Stimulated activated CD8-positive, alpha-beta memory T cell treated with anti-CD3 and anti-CD28 coated beads, Interleukin-15, amount 100 ng/mL, for 4 hours (primary cell): ENCODE measurements at regions not wholly inside any gene's neighbourhood (a gene's known extent, or its start where the extent isn't known, plus 50 kb on each side); places are given as distances from the start of the nearest gene placed in this dataset.
"Not testable (repeated sequence)": the region's sequence is repeated elsewhere in the genome, so short reads cannot be mapped to it uniquely, and the experiment has no call there.

Experiments used
- DNase-seq, 2 donors: peaks; one replicate each; pipeline ENCODE4 v3.0.0-alpha.2; 2020; ENCODE audit warnings: low read depth in 2 of 2

- no peak for DNase-seq
Observed at GRCh38 chr7:142440906-142441411, 183.1 kb upstream of the PRSS58 start.

DNA sequence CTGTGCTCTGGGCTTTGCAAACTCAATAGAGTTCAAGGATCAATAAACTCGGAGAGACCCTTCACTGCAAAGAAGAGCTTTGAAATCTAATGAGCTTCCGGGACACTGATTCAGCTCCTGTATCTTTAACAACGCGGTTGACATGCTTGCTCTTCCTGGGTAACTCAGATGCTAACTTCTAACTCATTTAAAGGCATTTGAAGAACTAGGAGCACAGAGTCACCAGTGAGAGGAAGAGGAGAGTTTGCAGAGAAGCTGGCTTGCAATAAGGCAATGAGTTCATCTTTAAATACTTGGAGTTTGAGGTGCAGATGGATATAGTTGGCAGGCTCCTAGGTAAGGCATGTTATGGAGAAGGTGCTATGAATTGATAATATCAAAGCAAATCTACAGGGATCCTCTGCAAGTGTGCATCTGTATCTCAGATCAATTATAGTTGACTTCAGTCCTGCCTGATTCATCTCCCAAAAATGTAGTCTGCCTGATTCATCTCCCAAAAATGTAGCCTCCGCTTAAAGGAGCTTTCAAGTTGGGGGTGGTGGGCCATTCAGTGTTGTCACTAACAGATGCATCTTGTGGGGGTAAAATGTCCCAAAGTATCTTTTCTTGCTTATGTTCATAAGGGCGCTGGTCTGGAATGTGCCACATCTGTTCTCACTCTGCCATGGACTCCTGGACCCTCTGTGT is 182.5 kb upstream of the PRSS58 start:
- DNase-seq = no peak

GRCh38 chr7:142439739-142440138 is 181.9 kb upstream of the PRSS58 start:
- no peak for DNase-seq

- DNase-seq = no peak
Observed at GRCh38 chr7:142438923-142439515, 181.2 kb upstream of the PRSS58 start.

GRCh38 chr7:142438235-142438922 is 180.5 kb upstream of the PRSS58 start:
- DNase-seq = no peak

DNA sequence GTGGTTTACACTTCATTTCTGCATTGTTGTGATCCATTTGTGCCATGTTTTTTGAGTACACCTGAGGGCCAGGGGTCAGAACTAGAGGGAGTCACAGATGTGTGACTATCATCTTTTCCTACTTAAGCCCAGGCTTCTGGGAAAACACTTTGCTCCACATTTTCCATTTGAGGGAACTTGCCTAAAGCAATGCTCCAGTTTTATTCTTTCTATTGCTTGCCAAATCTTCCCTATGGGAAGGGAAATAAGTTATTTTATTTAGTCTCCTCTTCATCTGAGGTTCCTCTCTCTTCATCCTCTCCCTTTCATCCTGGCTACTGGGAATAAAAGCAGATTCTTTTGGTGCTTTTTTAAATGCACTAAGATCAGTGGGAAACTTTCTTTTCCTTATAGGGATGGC is 179.9 kb upstream of the PRSS58 start:
- no peak for DNase-seq

DNA sequence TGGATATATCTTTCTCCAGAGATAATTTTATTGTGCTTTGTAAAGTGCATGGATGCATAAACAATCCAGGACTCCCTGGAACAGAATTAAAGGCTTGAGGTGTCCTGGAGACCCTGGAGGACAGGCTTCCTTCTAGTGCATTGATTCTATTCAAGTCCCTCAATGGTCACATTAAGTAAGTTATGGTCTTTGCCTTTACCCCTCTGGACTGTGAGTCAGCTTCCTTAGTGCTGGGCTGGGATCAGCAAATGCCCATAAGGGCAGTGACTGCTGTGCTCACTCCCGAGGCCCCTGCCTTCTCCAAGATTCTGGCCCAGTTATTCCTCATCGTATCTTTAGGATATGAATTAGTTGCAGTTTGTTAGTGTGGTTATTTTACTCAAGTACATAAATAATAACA is 178.7 kb upstream of the PRSS58 start:
- DNase-seq = no peak

DNA sequence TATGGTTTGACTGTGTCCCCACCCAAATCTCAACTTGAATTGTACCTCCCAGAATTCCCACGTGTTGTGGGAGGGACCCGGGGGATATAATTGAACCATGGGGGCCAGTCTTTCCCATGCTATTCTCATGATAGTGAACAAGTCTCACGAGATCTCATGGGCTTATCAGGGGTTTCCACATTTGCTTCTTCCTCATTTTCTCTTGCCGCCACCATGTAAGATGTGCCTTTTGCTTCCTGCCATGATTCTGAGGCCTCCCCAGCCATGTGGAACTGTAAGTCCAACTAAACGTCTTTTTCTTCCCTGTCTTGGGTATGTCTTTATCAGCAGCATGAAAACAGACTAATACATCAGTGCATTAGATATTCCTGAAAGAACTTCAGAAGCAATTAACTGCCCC is 177.7 kb upstream of the PRSS58 start:
- not testable (repeated sequence) for DNase-seq

DNA sequence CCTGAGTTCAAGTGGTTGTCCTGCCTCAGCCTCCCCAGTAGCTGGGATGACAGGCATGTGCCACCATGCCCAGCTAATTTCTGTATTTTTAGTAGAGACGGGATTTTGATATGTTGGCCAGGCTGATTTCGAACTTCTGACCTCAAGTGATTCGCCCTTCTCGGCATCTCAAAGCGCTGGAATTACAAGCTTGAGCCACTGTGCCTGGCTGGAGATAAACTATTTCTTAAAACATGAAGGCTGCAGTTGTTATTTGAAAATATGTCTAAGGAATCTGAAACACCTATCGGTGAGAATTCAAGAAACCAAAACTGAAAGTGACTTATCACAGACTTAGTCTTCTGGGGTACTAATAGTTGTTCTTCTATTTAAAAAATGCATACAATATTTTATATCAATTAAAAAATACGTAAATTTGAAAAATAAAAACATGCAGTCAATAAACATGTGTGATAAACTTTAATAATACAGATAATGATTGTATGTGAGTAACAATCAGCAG is 176.9 kb upstream of the PRSS58 start:
- DNase-seq = no peak

GRCh38 chr7:142434133-142434532 is 176.3 kb upstream of the PRSS58 start:
- DNase-seq = not testable (repeated sequence)

DNA sequence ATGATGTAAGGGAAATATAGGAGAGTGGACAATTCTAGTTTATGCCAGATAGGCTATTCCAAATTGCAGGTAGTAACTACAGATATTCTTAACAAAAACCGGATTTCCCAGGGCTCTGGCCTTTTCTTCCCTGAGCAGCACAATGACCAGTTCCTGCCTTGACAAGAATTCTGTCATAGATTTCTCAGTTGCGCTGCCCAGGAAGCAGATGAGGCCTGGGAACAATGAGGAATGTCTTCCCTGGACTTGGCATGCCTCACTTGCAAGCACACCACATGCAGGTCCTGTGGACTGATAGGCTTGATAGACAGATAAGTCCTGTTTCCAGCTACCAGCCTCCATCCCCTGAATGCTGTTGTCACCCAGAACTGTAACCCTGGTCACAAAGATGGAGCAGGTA is 174.5 kb upstream of the PRSS58 start:
- no peak for DNase-seq

- no peak for DNase-seq
Observed at GRCh38 chr7:142431491-142431890, 173.6 kb upstream of the PRSS58 start.

GRCh38 chr7:142428094-142428493 is 170.2 kb upstream of the PRSS58 start:
- no peak for DNase-seq

GRCh38 chr7:142425281-142425680 is 167.4 kb upstream of the PRSS58 start:
- DNase-seq = no peak

GRCh38 chr7:142422621-142423020 is 164.8 kb upstream of the PRSS58 start:
- DNase-seq = no peak

DNA sequence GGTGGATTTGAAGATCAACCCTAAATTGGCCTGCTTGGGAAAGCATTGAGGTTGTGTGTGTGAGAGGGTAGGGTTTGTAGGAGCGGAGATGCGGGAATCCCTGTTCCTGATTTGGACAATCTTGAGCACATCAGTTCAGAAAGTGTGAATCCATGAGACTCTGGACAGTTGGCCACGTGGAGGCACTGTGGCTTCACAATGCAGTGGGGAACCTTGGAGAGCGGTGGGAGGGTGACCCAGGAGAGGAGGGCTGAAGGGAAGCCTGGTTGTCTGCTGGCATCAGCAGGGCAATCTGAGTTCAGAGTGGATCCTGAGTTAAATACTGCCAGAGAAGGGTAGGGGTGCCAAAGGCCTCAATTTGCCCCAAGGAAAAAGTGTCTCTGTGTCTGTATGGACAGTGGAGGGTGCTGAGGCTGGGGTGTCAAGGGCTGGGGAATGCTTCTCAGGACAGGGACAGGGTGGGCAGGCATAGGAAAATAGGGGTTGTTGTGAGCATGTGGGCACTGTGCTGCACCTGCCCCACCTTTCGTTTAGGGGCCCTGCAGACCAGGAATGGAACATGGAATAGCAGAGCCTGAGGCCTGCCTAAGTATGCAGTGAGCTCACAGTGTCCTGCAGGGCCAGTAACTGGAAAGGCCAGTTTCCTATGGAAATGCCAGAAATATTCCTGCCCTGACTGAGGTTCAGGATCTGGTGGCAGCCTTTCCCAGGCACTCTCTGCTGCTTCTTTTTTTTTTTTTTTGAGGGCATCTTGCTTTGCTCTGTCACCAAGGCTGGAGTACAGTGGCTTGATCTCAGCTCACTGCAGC is 162.9 kb upstream of the PRSS58 start:
- DNase-seq = no peak

GRCh38 chr7:142418326-142418725 is 160.5 kb upstream of the PRSS58 start:
- DNase-seq = no peak

- no peak for DNase-seq
Observed at GRCh38 chr7:142414915-142415314, 157.1 kb upstream of the PRSS58 start.

GRCh38 chr7:142414135-142414534 is 156.3 kb upstream of the PRSS58 start:
- no peak for DNase-seq

DNA sequence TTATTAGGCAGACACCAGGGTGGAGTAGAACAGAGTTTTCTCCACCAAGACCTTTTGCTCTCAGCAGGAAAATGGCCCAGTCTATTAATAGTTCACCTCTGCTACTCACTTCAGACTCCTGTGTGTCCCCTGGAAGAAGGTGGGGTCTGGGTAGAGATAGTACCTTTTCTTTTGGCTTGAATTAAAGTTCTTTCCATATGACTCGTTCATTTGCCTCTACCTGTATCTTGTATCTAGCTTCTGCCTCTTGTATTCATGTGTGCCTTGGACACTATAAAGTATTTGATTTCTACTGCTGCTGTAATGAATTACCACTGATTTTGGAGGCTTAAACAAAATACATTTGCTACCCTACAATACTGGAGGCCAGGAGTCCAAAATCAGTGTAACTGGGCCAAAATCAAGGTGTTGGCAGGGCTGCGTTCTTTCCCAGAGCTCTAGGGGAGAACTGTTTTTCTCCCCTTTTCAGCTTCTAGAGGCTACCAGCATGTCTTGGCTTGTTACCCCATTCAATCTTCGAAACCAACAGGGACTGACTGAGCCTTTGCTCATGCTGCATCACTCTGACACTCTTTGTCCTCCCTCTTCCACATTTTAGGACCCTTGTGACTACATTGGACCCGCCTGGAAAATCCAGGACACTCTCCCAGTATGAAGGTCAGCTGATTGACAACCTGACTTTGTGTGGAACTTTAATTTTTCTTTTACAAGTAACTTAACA is 155.6 kb upstream of the PRSS58 start:
- DNase-seq = no peak

DNA sequence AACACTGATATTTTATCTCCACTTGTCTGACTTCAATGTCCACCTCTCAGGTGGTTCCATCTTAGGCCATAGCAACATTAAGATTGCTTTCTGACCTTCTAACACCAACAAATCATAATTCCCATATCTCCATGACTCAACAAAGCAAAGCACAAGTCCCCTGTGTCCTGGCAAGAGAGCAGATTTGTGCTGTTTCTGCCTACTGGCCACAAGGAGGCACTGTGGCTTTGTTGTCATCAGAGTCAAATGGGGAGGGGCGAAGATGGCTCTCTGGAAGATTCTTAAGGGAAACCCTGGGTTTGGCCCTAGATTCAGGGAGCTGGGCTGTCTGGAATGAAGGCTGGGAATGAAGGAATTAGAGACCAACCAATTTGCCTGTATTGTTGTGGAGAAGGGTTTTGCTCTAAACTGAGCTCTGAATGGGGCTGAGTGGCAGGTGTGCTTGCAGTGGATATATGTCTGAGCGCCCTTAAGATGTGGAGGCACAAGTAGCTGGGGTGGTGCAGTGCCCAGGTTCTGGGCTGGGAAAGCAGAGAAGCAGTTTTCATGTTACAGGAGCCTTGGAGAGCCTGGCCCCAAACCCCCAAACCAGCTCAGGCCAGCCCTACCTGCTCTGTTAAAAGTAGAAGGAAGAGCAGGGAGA is 154.8 kb upstream of the PRSS58 start:
- DNase-seq = no peak
